HepG2 (cell line): ENCODE measurements at regions not wholly inside any gene's neighbourhood (a gene's known extent, or its start where the extent isn't known, plus 50 kb on each side); places are given as distances from the start of the nearest gene placed in this dataset.

Experiments used
- ATAC-seq: fragments of 200-7000 bp; cut with Tn5 transposase; 3 replicates; pipeline ENCODE4 v1.9.1; 2020; ENCODE audit warnings: mild to moderate bottlenecking, moderate library complexity
- BruUV-seq: library from RNA; stranded (reverse); fragments of 400-500 nt; replicated peaks from 2 replicates; lab custom pipeline; 2021; lab: Mats Ljungman, UMichigan
- CTCF ChIA-PET: fragments of 300-600 bp; formaldehyde crosslinking; extraction: SDS; loops from one replicate; lab custom pipeline; 2021; ENCODE audit warnings: low total read pairs, inconsistent platforms, low intra/inter-chr PET ratio; lab: Yijun Ruan, JAX
- POLR2A ChIA-PET: fragments of 350-600 bp; sonication (Branson Sonifier 250); formaldehyde crosslinking; loops from one replicate; lab custom pipeline; 2020; ENCODE audit warnings: antibody characterized with exemption, inconsistent platforms; lab: Yijun Ruan, JAX
- DNase-seq: peaks from one replicate; pipeline ENCODE4 v3.0.0-alpha.2; 2015; ENCODE audit warnings: low spot score
- FAIRE-seq: peaks from 3 replicates; lab custom pipeline; 2011; peaks lifted over from hg19 to GRCh38; lab: Jason Lieb, UNC
- H2AFZ ChIP-seq: one replicate; pipeline ENCODE4 v1.6.1; 2011; ENCODE audit warnings: low read length, inconsistent platforms
- H3K27ac ChIP-seq: fragments of 300-600 bp; 3 replicates; pipeline ENCODE4 v1.8.0; 2011; ENCODE audit warnings: mixed run types, mild to moderate bottlenecking, mixed read lengths, low read length, inconsistent platforms; ENCODE audit not compliant: insufficient read depth; ENCODE audit errors: extremely low read length
- H3K27me3 ChIP-seq, 2 experiments: fragments of 200-600 bp in 1 of 2; 2 replicates in 1 of 2; 3 replicates in 1 of 2; pipeline versions ENCODE4 v1.6.0 to v1.8.0; 2011; ENCODE audit warnings: low read length in 2 of 2, mild to moderate bottlenecking in 2 of 2, moderate library complexity in 2 of 2, inconsistent platforms in 1 of 2; ENCODE audit not compliant: insufficient read depth in 2 of 2, control insufficient read depth in 1 of 2
- H3K36me3 ChIP-seq, 2 experiments: fragments of 200-600 bp in 1 of 2; replicated peaks in 1 of 2; 2 replicates in 1 of 2; 3 replicates in 1 of 2; pipeline versions ENCODE4 v1.5.1 to v1.8.0; 2011; ENCODE audit warnings: low read length in 2 of 2, inconsistent platforms in 1 of 2; ENCODE audit not compliant: insufficient read depth in 2 of 2, control insufficient read depth in 1 of 2
- H3K4me1 ChIP-seq: 2 replicates; pipeline ENCODE4 v1.5.1; 2012; ENCODE audit warnings: low read length, inconsistent platforms; ENCODE audit not compliant: insufficient read depth
- H3K4me2 ChIP-seq: 2 replicates; pipeline ENCODE4 v1.6.0; 2011; ENCODE audit warnings: low read depth, low read length, inconsistent platforms
- H3K4me3 ChIP-seq, 3 experiments: fragments of 200-600 bp in 1 of 3; sonication (generic), shearing (Covaris generic) in 1 of 3; replicated peaks in 1 of 3; 2 replicates each; pipeline ENCODE4 v1.5.1; 2011 to 2016; ENCODE audit warnings: low read length in 3 of 3, inconsistent platforms in 2 of 3, low read depth in 2 of 3, mild to moderate bottlenecking in 2 of 3, control low read depth in 1 of 3, mixed read lengths in 1 of 3; ENCODE audit not compliant: insufficient read depth in 1 of 3
- H3K79me2 ChIP-seq: one replicate; pipeline ENCODE4 v1.6.1; 2011; ENCODE audit warnings: low read length, inconsistent platforms; ENCODE audit not compliant: insufficient read depth
- H3K9ac ChIP-seq: 2 replicates; pipeline ENCODE4 v1.6.0; 2011; ENCODE audit warnings: mild to moderate bottlenecking, low read depth, low read length, inconsistent platforms; ENCODE audit not compliant: insufficient read depth
- H3K9me3 ChIP-seq: 2 replicates; pipeline ENCODE4 v1.5.1; 2012; ENCODE audit warnings: mild to moderate bottlenecking, low read length
- H4K20me1 ChIP-seq: 2 replicates; pipeline ENCODE4 v1.6.0; 2011; ENCODE audit warnings: inconsistent platforms, mild to moderate bottlenecking, low read length, moderate library complexity; ENCODE audit not compliant: insufficient read depth
- ARID5B ChIP-seq: IDR thresholded peaks from 2 replicates; pipeline ENCODE4 v1.4.0; 2020; ENCODE audit warnings: mild to moderate bottlenecking, missing genetic modification reagents
- BCL6 ChIP-seq: IDR thresholded peaks from 2 replicates; pipeline ENCODE4 v1.6.1; 2016; ENCODE audit warnings: missing genetic modification reagents, missing compliant biosample characterization
- BCLAF1 ChIP-seq: fragments of 450-650 bp; IDR thresholded peaks from 2 replicates; pipeline ENCODE4 v1.6.1; 2017; ENCODE audit warnings: mild to moderate bottlenecking
- CSRNP1 ChIP-seq: sonication (generic); formaldehyde crosslinking; IDR thresholded peaks from 2 replicates; pipeline ENCODE4 v1.8.1; 2023; ENCODE audit warnings: mild to moderate bottlenecking, missing genetic modification reagents
- FOXJ3 ChIP-seq: sonication (generic); formaldehyde crosslinking; IDR thresholded peaks from 2 replicates; pipeline ENCODE4 v1.4.0; 2020; ENCODE audit warnings: missing genetic modification reagents, mild to moderate bottlenecking, borderline replicate concordance
- ISX ChIP-seq: sonication (generic); formaldehyde crosslinking; conservative IDR thresholded peaks from 2 replicates; pipeline ENCODE4 v1.5.0; 2020; ENCODE audit warnings: missing genetic modification reagents
- PHF5A ChIP-seq: IDR thresholded peaks from one replicate; pipeline ENCODE4 v1.6.1; 2018; ENCODE audit warnings: low read depth, missing genetic modification reagents; ENCODE audit not compliant: unreplicated experiment
- THAP7 ChIP-seq: sonication (generic); formaldehyde crosslinking; IDR thresholded peaks from 2 replicates; pipeline ENCODE4 v1.8.1; 2023; ENCODE audit warnings: mild to moderate bottlenecking, missing genetic modification reagents
- ZBTB39 ChIP-seq: sonication (generic); formaldehyde crosslinking; IDR thresholded peaks from 2 replicates; pipeline ENCODE4 v1.5.0; 2020; ENCODE audit warnings: missing genetic modification reagents
- ZNF205 ChIP-seq: IDR thresholded peaks from 2 replicates; pipeline ENCODE4 v1.6.1; 2018; ENCODE audit warnings: missing biosample characterization, missing genetic modification reagents
- ZNF816 ChIP-seq: sonication (generic); formaldehyde crosslinking; IDR thresholded peaks from 2 replicates; pipeline ENCODE4 v1.8.0; 2022; ENCODE audit warnings: missing genetic modification reagents, mild to moderate bottlenecking, borderline replicate concordance
- ZSCAN5A ChIP-seq: sonication (generic); formaldehyde crosslinking; IDR thresholded peaks from 2 replicates; pipeline ENCODE4 v1.8.0; 2022; ENCODE audit warnings: mild to moderate bottlenecking, missing genetic modification reagents, borderline replicate concordance
- WGBS: methylation state at CpG from one replicate; pipeline ENCODE4 v1.1.6; 2017; ENCODE audit warnings: low lambda C conversion rate; 5-methylcytosine and 5-hydroxymethylcytosine counted together
- in situ Hi-C: cut with HindIII; loops from 2 replicates; pipeline ENCODE4 v1.10.0; 2017; ENCODE audit warnings: low pct_unique_long_range_greater_than_20kb; ENCODE audit not compliant: extremely low pct_ligation_motif_present
- intact Hi-C: fragments of 100-400 bp; cut with micrococcal nuclease; formaldehyde crosslinking; loops from one replicate; pipeline ENCODE4 v1.10.0; 2022; ENCODE audit not compliant: unreplicated experiment

GRCh38 chr10:111970111-111970510 lies 213.5 kb downstream of the GPAM start:
- CTCF ChIA-PET: no interaction called here
- H2AFZ ChIP-seq: no peak overlapping the region
- in situ Hi-C loops: no loop called here
- TF ChIP-seq ZBTB39 (CRISPR knock-in tag): no peak
- TF ChIP-seq THAP7: no peak
- TF ChIP-seq PHF5A (CRISPR knock-in tag): no peak
- TF ChIP-seq CSRNP1 (CRISPR knock-in tag): no peak
- no peak for TF ChIP-seq ZNF816 (CRISPR knock-in tag)
- no peak for TF ChIP-seq ARID5B (CRISPR knock-in tag)
- no peak for TF ChIP-seq BCL6
- no peak for TF ChIP-seq ISX (CRISPR knock-in tag)
- no peak for TF ChIP-seq ZSCAN5A (CRISPR knock-in tag)
- TF ChIP-seq BCLAF1: no peak
- no peak for TF ChIP-seq ZNF205 (CRISPR knock-in tag)
- no peak for TF ChIP-seq FOXJ3 (CRISPR knock-in tag)

More at GRCh38 chr10:111970111-111970510, 213.5 kb downstream of the GPAM start:
- H3K27ac ChIP-seq: no peak overlapping the region
- WGBS: 75% methylated on average over 5 of the region's 5 CpGs
- FAIRE-seq (no peak), ATAC-seq (no peak), DNase-seq (no peak)
- no peak overlapping the region for H3K4me2 ChIP-seq
- intact Hi-C loops: no loop called here
- H3K79me2 ChIP-seq: no peaks in the 10 kb centered on the region
- no peaks in the 10 kb centered on the region for H3K36me3 ChIP-seq
- no peaks in the 10 kb centered on the region for H3K9me3 ChIP-seq
- no peak overlapping the region for H3K9ac ChIP-seq
- no peaks in the 10 kb centered on the region for H3K27me3 ChIP-seq
- no peak overlapping the region for H3K4me3 ChIP-seq
- H3K4me1 ChIP-seq: no peaks in the 10 kb centered on the region
- POLR2A ChIA-PET: no interaction called here
- no TSS peak for BruUV-seq
- H4K20me1 ChIP-seq: no peaks in the 10 kb centered on the region
